SH-SY5Y (cell line): ENCODE measurements at regions not wholly inside any gene's neighbourhood (a gene's known extent, or its start where the extent isn't known, plus 50 kb on each side); places are given as distances from the start of the nearest gene placed in this dataset.

Source experiments
- GATA2 ChIP-seq: IDR thresholded peaks from 2 replicates; pipeline ENCODE4 v1.6.1; 2011; ENCODE audit warnings: mild to moderate bottlenecking, low read depth, low read length
- GATA3 ChIP-seq: IDR thresholded peaks from 2 replicates; pipeline ENCODE4 v1.6.1; 2011; ENCODE audit warnings: low read depth, mild to moderate bottlenecking, low read length, moderate library complexity

- no peak for TF ChIP-seq GATA2
- TF ChIP-seq GATA3 = no peak
Observed at GRCh38 chr2:145166731-145167302, 646.9 kb upstream of the ZEB2 start.
